Activated CD8-positive, alpha-beta memory T cell treated with anti-CD3 and anti-CD28 coated beads, Interleukin-2, amount 10 ng/mL, durations not matched to agents 7 days and 5 days (primary cell): ENCODE measurements at regions not wholly inside any gene's neighbourhood (a gene's known extent, or its start where the extent isn't known, plus 50 kb on each side); places are given as distances from the start of the nearest gene placed in this dataset.
"Not testable (repeated sequence)": the region's sequence is repeated elsewhere in the genome, so short reads cannot be mapped to it uniquely, and the experiment has no call there.

Experiments used
- ATAC-seq: fragments of 150-1000 bp; cut with Tn5 transposase; one replicate; pipeline ENCODE4 v1.10.0; 2021; ENCODE audit warnings: moderate library complexity
- CTCF ChIA-PET: fragments of 350-600 bp; sonication (Branson Sonifier 250); formaldehyde crosslinking; loops from one replicate; lab custom pipeline; 2021; ENCODE audit warnings: antibody characterized with exemption; lab: Charles Lee
- DNase-seq: peaks from one replicate; pipeline ENCODE4 v3.0.0-alpha.2; 2020
- H3K27ac Mint-ChIP-seq: one replicate; pipeline ENCODE4 v1.8.0; 2021; ENCODE audit warnings: mild to moderate bottlenecking, mixed read lengths
- H3K27me3 Mint-ChIP-seq: one replicate; pipeline ENCODE4 v1.8.0; 2021; ENCODE audit warnings: mixed read lengths
- H3K36me3 Mint-ChIP-seq: one replicate; pipeline ENCODE4 v1.8.0; 2021; ENCODE audit warnings: mild to moderate bottlenecking, mixed read lengths
- H3K4me1 Mint-ChIP-seq: one replicate; pipeline ENCODE4 v1.8.0; 2021; ENCODE audit warnings: mixed read lengths
- H3K4me3 Mint-ChIP-seq: one replicate; pipeline ENCODE4 v1.8.0; 2021; ENCODE audit warnings: mild to moderate bottlenecking, moderate library complexity, mixed read lengths
- H3K9me3 Mint-ChIP-seq: one replicate; pipeline ENCODE4 v1.8.0; 2022; ENCODE audit warnings: low read depth, mixed read lengths

DNA sequence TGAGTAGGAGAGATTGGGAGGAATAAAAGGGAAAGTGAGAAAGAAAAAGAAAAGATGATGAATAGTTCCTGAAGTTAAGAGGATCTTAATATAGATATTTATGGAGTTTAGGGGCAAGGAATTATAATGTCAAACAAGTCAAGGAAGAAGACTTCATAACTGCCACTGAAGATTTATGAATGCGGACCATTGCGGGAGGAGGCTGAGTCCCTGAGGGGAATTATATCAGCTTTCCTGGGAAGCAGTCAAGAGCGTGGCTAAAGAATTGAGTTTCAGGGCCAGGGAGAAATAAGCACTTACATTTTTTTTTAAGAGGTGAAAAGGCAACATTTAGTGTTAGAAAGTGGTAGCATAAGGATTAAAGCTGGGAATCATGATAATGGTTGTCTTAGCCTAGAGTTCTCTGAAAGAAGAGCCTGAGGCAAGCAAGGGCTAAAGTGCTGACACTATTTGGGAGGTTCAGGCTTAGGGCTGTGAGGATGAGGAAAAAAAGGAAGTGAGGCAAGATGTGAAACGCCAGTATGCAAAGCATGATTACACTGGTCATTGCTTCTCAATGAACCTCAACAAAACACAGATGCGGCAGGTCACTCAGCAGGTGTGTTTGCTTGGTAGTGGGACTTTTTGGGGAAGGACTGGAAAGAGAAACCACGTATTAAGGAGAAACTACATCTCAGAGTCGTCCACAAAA lies 217.1 kb downstream of the SLC4A3 start:
- no peak overlapping the region for H3K4me3 Mint-ChIP-seq
- no peaks in the 10 kb centered on the region for H3K36me3 Mint-ChIP-seq
- CTCF ChIA-PET, result no interaction called here
- no peaks in the 10 kb centered on the region for H3K4me1 Mint-ChIP-seq
- H3K27me3 Mint-ChIP-seq, result no peaks in the 10 kb centered on the region
- no peaks in the 10 kb centered on the region for H3K9me3 Mint-ChIP-seq
- ATAC-seq, result no peak
- no peak for DNase-seq
- H3K27ac Mint-ChIP-seq, result no peak overlapping the region

DNA sequence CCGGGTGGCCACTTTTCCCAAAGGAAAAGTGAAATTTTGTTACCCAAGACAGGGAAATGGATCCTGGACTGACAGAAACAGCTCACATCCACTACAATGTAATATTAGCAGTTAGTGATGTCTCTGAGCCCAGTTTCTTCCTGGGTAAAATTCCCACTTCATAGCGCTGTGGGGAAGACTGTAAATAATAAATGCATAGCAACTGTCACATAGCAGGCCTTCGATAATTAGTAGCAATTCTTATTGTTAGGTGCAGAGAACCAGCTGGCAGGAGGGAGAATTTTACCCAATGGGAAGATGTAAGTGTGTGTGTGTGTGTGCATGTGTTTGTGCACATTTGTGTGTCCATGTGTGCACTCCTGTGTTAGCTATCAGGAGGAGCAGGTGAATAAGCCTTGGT lies 221.5 kb downstream of the SLC4A3 start:
- no peak overlapping the region for H3K4me3 Mint-ChIP-seq
- no peak for ATAC-seq
- H3K27ac Mint-ChIP-seq, result no peak overlapping the region
- no peaks in the 10 kb centered on the region for H3K4me1 Mint-ChIP-seq
- CTCF ChIA-PET, result no interaction called here
- H3K27me3 Mint-ChIP-seq, result no peaks in the 10 kb centered on the region
- H3K36me3 Mint-ChIP-seq, result no peaks in the 10 kb centered on the region
- DNase-seq, result no peak
- no peaks in the 10 kb centered on the region for H3K9me3 Mint-ChIP-seq

DNA sequence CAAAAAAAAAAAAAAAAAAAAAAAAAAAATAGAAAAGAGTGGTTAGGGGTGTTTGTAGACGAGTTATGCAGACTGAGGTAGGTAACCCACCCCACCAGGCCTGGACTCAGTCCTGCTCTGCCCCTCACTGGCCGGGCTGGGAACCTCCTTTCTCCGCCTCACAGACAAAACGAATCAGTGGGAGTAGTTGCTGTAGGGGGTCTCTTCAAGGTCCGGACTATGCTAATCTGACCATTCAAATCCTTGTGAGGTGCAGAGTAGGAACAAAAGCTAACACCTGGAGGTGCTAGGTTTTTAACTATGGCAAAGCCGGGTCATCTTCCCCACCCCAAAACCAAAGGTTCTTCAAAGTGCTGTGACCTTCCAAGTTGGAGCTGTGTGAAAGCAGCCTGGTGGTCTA lies 223.7 kb downstream of the SLC4A3 start:
- Mint-ChIP-seq H3K27ac (no peak overlapping the region), H3K27me3 (no peaks in the 10 kb centered on the region), H3K36me3 (no peaks in the 10 kb centered on the region), H3K4me3 (no peak overlapping the region), H3K9me3 (no peaks in the 10 kb centered on the region), H3K4me1 (no peaks in the 10 kb centered on the region)
- ATAC-seq (no peak), DNase-seq (no peak)
- CTCF ChIA-PET, result no interaction called here

DNA sequence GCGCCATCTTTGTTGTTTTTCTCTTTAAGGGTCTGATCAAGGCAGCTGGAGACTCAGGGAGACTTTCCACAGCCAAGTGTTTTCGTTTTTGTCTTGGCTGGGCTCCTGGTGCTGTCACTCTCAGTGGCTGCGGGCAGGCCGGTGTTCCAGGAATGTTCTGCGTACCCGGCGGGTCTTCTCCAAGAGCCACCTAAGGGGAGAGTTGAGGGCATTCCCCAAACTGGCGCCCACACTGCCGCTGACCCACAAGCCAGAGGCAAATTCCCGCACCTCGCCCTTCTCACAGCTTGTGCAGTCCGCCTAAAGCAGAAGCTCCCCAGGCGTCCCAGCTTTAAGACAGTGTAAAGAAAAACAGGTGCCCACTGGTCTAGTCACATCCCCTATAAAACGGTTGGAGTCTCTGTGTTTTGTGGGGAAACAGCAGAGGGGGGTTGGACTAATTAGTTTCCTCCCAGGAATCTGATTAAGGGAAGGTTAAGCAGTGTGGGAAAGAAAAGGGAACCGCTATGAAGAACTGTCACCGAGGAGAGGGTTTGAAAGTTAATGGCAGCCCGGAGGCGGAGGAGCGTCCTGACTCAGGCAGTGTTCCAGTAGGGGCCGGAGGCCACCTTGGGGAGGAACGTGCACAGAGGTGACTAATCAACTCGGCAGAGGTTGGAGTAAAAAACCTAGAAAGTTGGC lies 224.5 kb downstream of the SLC4A3 start:
- no peak for ATAC-seq
- DNase-seq, result no peak
- H3K9me3 Mint-ChIP-seq, result no peaks in the 10 kb centered on the region
- CTCF ChIA-PET, result no interaction called here
- no peaks in the 10 kb centered on the region for H3K4me1 Mint-ChIP-seq
- no peaks in the 10 kb centered on the region for H3K27me3 Mint-ChIP-seq
- H3K36me3 Mint-ChIP-seq, result no peaks in the 10 kb centered on the region
- H3K27ac Mint-ChIP-seq, result no peak overlapping the region
- no peak overlapping the region for H3K4me3 Mint-ChIP-seq

DNA sequence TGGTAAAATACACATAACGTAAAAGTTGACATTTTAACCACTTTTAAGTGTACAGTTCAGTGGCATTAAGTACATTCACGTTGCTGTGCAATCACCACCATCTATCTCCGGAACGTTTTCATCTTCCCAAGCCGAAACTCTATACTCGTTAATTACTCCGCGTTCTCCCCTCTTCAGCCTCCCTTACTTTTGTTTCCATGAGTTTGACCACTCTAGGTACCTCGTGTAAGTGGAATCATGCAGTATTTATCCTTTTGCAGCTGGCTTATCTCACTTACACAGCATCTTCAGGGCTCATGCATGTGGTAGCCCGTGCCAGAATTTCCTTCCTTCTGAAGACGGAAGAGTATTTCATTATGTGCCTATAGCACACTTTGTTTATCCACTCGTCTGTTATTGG lies 225.2 kb downstream of the SLC4A3 start:
- Mint-ChIP-seq H3K4me3 (no peak overlapping the region), H3K27ac (no peak overlapping the region), H3K27me3 (no peaks in the 10 kb centered on the region), H3K36me3 (no peaks in the 10 kb centered on the region), H3K4me1 (no peaks in the 10 kb centered on the region), H3K9me3 (no peaks in the 10 kb centered on the region)
- no peak for ATAC-seq
- DNase-seq, result no peak
- CTCF ChIA-PET, result no interaction called here

DNA sequence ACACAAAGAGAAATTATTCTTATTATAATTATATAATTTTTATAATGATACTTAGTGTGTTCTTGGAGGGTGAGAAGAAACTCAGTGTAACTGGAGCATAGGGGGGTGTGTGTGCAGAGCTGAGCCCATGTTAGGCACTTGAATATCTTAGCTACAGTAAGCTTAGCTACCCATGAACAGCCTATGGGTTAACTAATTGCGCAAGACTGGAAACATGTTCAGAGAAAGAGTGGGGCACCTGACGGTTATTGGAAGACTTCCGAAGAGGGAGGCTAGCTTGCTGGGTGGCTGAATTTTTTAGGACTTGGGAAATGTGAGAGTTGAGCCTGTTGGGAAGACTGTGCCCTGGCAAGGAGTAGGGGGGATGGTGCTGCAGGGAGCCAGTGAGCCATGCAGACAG lies 229.2 kb downstream of the SLC4A3 start:
- DNase-seq (no peak), ATAC-seq (no peak)
- Mint-ChIP-seq H3K4me3 (no peak overlapping the region), H3K4me1 (no peaks in the 10 kb centered on the region), H3K27me3 (no peaks in the 10 kb centered on the region), H3K9me3 (no peaks in the 10 kb centered on the region), H3K36me3 (no peaks in the 10 kb centered on the region), H3K27ac (no peak overlapping the region)
- CTCF ChIA-PET, result no interaction called here

DNA sequence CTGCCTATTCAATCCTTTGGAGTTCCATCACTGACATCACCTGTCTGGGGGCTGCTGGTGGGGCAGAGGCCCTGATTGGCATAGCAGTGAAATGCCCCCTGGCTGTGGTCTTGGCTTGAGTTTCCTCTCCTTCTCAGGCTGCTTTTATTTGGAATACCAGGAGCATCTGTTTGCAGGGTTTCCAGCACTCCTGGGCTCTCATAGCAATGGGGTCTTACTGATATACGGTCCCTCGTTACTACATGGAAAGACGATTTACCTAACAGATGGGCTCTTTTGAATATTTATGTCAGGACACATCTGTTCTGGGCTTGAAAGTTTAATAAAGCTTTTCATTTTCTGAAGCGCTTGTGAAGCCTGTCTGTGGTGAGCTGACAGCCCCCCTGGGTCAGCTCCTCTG lies 230.3 kb downstream of the SLC4A3 start:
- Mint-ChIP-seq H3K27ac (no peak overlapping the region), H3K9me3 (no peaks in the 10 kb centered on the region), H3K27me3 (no peaks in the 10 kb centered on the region), H3K36me3 (no peaks in the 10 kb centered on the region), H3K4me3 (no peak overlapping the region), H3K4me1 (no peaks in the 10 kb centered on the region)
- CTCF ChIA-PET, result no interaction called here
- ATAC-seq (no peak), DNase-seq (no peak)

DNA sequence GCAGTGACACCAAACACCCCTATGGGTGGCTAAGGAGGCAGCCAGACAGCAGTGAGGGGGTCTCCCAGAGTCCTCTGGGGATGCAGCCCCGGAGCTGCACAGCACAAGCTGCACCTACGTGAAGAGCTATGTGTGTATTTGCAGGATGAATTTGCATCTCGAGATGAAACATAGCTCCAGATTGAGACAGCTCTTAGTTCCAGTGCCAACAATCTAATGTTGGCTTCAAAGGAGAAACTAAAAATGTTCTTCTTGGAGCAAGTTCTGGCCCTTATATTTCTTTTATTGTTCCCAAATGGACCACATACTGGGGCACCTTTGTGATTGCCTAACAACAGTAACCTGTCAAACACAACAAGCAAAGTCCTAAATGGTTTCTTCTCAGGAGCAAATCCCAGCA lies 233.9 kb downstream of the SLC4A3 start:
- no peak overlapping the region for H3K27ac Mint-ChIP-seq
- ATAC-seq (no peak), DNase-seq (no peak)
- no peaks in the 10 kb centered on the region for H3K27me3 Mint-ChIP-seq
- H3K36me3 Mint-ChIP-seq, result no peaks in the 10 kb centered on the region
- H3K4me3 Mint-ChIP-seq, result no peak overlapping the region
- H3K9me3 Mint-ChIP-seq, result no peaks in the 10 kb centered on the region
- CTCF ChIA-PET, result interaction anchor here (1.2 kb wide), 1 partner anchor 9 kb away, joined by 3 read pairs; no protein-coding TSS in a partner anchor
- no peaks in the 10 kb centered on the region for H3K4me1 Mint-ChIP-seq

DNA sequence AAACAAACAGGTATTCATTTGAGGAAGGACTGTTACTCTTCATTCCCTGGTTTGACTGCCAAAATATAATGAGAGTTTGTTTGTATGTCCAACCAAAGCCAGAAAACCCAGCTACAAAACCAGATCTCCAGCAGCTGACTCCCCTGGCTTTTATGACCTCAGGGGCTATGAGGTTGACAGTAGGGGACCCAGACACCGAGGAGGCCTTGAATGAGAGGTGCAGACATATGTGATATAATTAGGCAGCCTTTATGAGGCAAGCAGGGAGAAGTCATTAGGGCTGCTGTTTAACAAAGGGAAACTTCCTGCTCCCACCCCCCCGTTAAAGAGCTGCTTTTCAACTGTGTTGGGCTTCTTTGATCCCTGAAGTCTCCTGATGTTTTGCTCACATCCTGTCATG lies 236.7 kb downstream of the SLC4A3 start:
- Mint-ChIP-seq H3K4me3 (no peak overlapping the region), H3K27ac (no peak overlapping the region), H3K4me1 (no peaks in the 10 kb centered on the region), H3K27me3 (no peaks in the 10 kb centered on the region), H3K9me3 (no peaks in the 10 kb centered on the region), H3K36me3 (no peaks in the 10 kb centered on the region)
- DNase-seq (no peak), ATAC-seq (no peak)
- CTCF ChIA-PET, result interaction anchor here (0.7 kb wide), 1 partner anchor 42 kb away, joined by 3 read pairs; no protein-coding TSS in a partner anchor

DNA sequence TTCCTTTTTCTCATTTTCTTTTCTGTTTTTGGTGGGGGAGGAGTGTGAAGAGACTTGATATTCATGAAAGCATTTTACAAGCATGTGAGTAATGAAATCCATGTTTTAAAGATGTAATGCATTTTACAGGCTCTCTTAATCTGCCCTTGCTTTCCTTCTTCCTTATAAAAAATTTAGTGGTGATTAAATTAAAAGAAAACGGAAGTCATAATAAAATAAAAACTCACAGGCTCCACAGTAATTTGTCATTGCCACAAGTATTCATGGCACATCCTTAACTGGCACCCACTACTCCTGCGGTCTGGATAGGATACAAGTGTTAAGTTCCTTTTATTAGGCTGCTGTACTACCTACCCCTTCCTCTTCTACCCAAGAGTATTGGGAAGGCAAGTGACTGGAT lies 241.2 kb downstream of the SLC4A3 start:
- ATAC-seq (no peak), DNase-seq (no peak)
- H3K4me1 Mint-ChIP-seq, result no peaks in the 10 kb centered on the region
- H3K27me3 Mint-ChIP-seq, result no peaks in the 10 kb centered on the region
- no peak overlapping the region for H3K4me3 Mint-ChIP-seq
- no peak overlapping the region for H3K27ac Mint-ChIP-seq
- no peaks in the 10 kb centered on the region for H3K36me3 Mint-ChIP-seq
- CTCF ChIA-PET, result no interaction called here
- H3K9me3 Mint-ChIP-seq, result no peaks in the 10 kb centered on the region

DNA sequence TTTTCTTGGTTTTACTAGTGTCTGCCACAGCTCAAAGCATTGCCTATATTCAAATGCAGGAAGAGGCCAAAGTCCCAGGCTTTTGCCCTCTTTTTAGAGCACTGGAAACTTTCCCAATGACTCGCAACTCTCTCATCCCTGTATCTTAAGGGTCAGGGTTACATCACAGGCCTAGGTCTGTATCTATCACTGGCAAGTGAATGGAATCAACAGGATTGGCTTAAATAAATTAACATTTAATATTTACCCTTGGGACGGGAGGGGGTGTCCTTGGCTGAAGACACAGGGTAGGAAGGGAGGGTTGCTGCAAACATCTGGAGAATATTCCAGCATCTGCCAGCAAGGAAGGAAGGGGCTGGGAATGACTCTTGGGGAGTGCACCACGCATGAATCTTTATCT lies 242.6 kb downstream of the SLC4A3 start:
- Mint-ChIP-seq H3K27me3 (no peaks in the 10 kb centered on the region), H3K4me1 (no peaks in the 10 kb centered on the region), H3K4me3 (no peak overlapping the region), H3K36me3 (no peaks in the 10 kb centered on the region), H3K27ac (no peak overlapping the region), H3K9me3 (no peaks in the 10 kb centered on the region)
- DNase-seq, result no peak
- ATAC-seq, result no peak
- CTCF ChIA-PET, result interaction anchor here (1.3 kb wide), 1 partner anchor 9 kb away, joined by 3 read pairs; no protein-coding TSS in a partner anchor

DNA sequence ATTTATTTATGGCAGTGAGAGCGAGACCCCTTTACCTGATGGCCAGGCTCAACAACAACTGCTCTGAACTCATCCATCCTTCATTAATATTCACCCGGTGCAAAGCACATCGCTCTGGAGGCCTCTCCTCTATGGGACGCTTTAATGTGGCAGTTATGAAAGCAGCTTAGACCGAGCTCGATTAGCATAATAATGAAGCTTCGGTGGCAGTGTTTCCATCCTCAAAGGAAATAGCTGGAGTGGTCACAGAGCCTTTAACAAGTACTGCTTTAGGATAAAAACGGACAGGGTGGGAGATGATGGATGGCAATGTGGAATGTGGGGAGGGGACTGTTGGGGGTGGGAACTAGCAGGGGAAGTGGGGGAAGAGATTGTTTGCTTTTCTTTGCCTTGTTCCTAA lies 243.9 kb downstream of the SLC4A3 start:
- no peaks in the 10 kb centered on the region for H3K36me3 Mint-ChIP-seq
- CTCF ChIA-PET, result no interaction called here
- ATAC-seq (no peak), DNase-seq (no peak)
- H3K27ac Mint-ChIP-seq, result no peak overlapping the region
- H3K27me3 Mint-ChIP-seq, result no peaks in the 10 kb centered on the region
- no peaks in the 10 kb centered on the region for H3K9me3 Mint-ChIP-seq
- H3K4me3 Mint-ChIP-seq, result no peak overlapping the region
- no peaks in the 10 kb centered on the region for H3K4me1 Mint-ChIP-seq

DNA sequence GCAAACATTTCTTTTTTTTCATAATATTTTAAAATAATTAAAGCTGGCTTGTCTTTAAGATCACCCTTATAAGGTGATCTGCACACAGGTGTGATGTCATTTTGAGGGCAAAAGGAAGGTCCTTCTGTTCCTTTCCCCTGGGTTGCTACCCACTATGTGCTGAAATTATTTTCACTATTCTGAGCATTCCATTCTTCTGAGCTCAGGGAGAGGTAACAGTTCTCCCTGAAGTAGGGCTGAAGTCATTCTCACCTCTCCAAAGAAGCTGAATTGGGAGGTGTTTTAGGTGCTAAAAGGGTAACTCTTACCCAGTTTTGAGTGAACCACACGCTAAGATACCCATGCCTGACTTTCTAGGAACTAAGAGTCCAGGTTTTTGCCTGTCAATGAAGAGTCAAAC lies 247.6 kb downstream of the SLC4A3 start:
- Mint-ChIP-seq H3K9me3 (no peaks in the 10 kb centered on the region), H3K27ac (no peak overlapping the region), H3K4me1 (no peaks in the 10 kb centered on the region), H3K27me3 (no peaks in the 10 kb centered on the region), H3K36me3 (no peaks in the 10 kb centered on the region), H3K4me3 (no peak overlapping the region)
- CTCF ChIA-PET, result no interaction called here
- ATAC-seq (no peak), DNase-seq (no peak)

DNA sequence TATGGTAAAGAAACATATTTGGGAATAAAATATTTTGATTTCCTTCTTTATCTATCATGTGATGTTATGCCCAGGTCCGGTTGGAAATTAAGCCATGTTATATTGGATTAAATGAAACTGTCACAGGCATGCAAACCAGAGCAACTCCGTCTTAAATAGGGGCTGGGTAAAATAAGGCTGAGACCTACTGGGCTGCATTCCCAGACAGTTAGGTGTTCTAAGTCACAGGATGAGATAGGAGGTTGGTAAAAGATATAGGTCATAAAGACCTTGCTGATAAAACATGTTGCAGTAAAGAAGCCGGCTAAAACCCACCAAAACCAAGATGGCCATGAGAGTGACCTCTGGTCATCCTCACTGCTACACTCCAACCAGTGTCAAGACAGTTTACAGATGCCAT lies 248.6 kb downstream of the SLC4A3 start:
- CTCF ChIA-PET, H3K4me3 Mint-ChIP-seq, H3K27me3 Mint-ChIP-seq, DNase-seq, H3K27ac Mint-ChIP-seq, H3K4me1 Mint-ChIP-seq, ATAC-seq, H3K9me3 Mint-ChIP-seq, H3K36me3 Mint-ChIP-seq: not testable (repeated sequence)
